HG03175 (cell line): ENCODE measurements at regions not wholly inside any gene's neighbourhood (a gene's known extent, or its start where the extent isn't known, plus 50 kb on each side); places are given as distances from the start of the nearest gene placed in this dataset.
"Not testable (repeated sequence)": the region's sequence is repeated elsewhere in the genome, so short reads cannot be mapped to it uniquely, and the experiment has no call there.

ENCODE experiments used
- ATAC-seq: cut with Tn5 transposase; IDR thresholded peaks from one replicate; pipeline ENCODE4 v1.9.1; 2021; ENCODE audit warnings: mild to moderate bottlenecking, moderate library complexity; ENCODE audit not compliant: unreplicated experiment

DNA sequence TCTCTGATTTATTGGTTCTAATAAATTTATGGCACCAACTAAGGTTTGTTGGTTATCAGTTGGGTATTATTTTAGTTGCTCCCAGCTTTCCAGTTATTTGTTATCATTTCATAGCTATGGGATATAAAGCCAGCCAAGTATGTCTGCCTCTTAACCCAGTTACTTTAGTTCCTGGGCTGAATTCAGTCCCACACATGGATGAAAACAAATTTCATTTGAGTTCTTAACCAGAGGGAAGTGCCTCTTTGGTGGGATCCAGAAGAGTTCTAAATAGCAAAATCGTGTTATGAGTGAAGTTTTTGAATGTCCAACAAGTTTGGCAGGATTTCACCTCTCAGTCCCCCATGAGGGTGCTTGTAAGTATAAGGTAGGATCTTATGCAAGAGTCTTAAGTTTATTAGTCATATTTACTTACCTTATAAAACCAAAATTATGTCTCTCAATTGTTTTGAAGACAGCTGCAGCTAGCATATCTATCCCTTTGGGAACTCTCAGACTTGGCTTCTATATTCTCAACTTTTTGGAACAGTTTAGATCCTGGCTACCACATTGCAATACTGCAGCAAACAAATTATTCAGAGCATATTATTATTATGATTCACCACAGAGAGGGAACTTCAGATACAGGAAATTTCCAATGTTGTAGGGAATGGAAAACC is 683.6 kb downstream of the BCKDHB start:
- ATAC-seq = no peak

DNA sequence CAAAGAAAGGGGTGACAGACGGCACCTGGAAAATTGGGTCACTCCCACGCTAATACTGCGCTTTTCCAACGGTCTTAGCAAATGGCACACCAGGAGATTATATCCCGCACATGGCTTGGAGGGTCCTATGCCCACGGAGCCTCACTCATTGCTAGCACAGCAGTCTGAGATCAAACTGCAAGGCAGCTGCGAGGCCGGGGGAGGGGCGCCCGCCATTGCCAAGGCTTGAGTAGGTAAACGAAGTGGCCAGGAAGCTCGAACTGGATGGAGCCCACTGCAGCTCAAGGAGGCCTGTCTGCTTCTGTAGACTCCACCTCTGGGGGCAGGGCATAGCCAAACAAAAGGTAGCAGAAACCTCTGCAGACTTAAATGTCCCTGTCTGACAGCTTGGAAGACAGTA is 676.8 kb downstream of the BCKDHB start:
- ATAC-seq = not testable (repeated sequence)

DNA sequence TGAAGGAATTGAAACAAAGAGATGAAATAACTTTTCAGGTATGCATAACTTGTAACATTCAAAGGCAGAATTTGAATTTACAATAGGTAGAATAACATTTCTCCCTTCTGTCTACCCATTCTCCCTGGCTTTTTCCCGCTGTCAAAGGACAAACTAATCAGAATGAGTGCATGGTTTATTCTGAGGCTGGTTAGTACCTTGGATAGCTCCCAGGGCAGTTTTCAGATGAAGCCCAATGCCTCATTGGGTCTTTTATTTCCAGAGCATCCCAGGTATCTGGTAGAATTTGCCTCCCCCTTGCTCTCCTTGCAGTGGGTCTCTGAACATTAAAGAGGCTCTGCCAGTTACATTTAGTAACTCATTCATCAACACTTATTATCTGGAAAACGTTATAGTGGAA is 665.5 kb downstream of the BCKDHB start:
- ATAC-seq = no peak

DNA sequence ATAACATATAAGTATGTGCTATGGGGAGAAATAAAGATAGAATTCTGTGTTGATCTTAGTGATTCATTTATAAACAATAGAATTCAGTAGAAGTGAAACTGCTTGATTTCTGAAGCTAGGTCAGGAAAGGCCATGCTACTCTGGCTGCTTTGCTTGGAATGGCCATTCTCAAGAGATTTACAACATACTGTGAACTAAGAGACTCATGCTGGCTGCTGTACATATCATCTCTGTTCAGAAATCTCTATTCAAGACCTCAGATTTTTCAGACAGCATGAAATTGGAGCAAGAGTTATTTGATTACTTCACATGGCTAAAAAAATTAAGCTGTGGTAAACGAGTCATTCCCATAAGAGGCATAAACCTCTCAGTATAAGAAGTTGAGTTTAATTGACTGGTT is 662.6 kb downstream of the BCKDHB start:
- ATAC-seq = no peak

DNA sequence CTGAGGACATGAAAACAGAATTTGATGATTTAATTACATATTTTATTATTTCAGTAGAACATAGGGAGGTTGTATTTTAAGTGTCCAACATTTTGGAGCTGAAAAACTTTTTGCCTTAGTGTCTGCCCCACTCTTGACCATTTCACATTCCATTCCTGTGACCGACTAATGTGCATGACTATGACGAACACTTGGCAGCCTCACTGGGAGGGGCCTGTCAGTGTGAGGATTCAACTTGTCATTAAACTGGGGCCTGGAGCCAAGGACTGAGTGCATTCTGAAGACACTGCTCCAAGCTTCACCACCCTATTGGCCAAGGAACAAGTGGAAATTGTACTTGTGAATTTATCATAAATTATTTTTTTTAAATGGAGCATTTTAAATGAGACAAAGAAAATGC is 661.3 kb downstream of the BCKDHB start:
- no peak for ATAC-seq

DNA sequence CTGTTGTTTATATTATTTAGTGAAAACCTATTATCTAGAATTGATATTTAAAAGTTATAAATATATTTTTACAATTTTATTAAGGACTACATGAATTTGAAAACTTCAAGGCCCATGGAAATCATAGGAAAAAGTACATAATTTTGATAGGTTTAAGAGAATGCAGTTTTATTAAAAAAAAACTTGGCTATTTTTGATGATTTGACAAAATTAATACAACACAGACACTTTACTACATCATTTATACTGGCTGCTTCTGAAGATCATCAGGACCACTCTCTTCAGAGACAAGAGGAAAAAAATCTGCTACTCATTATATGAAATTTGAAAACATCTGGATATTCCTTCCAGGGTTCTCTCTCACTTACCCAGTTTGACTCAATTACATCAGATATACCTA is 637.7 kb downstream of the BCKDHB start:
- ATAC-seq = no peak

DNA sequence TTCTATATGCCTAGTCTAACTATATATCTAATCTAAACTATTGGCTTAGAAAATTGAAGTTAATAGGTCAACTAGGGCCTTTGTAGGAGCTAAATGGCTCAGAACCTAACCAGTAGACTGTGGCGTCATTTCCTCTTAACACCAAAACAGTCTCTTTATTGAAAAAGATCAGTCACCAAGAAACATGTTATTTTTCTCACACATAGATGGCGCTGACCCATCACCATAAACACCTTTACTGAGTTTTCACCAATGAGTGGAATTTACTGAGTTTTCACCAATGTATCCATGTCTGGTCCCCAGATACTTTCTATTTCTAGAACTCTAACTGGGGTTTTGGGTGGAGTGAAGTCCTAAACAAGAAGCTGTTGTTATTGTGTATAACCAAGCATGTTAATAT is 636.0 kb downstream of the BCKDHB start:
- ATAC-seq = no peak

DNA sequence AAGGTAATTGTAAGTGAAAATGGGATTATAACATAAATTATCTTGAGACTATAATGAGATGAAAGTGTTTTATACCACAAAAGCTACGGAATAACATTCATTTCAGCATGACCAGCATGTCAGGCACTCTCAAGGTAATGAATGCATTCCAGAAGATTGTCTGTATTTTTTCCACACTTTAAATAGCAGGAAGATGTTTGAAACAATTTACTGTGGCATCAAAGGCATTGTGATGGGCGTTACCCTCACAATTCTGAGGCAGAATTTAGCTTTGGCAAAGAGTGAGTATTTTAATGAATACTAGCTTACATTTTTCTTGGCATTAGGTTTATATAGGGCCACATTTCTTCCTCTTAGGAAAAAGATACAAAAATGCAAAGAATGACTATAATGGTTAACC is 627.2 kb downstream of the BCKDHB start:
- no peak for ATAC-seq

DNA sequence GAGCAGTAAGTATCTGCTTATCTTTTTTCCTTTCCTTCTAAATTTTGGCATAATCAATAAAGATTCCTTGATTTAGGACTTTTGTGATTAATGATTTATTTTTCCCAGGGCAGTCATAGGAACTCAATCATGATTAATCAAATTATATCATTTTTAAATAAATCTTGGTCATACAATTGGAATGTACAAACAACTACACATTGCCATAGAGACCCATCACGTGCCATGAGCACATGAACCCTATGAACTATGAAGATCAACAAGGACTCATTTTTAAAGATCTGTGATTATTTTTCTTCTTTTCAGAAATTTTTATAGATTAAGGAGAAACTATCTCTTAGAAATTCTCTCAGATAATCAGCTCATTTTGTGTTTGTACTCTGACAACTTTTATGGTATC is 622.4 kb downstream of the BCKDHB start:
- ATAC-seq = no peak

DNA sequence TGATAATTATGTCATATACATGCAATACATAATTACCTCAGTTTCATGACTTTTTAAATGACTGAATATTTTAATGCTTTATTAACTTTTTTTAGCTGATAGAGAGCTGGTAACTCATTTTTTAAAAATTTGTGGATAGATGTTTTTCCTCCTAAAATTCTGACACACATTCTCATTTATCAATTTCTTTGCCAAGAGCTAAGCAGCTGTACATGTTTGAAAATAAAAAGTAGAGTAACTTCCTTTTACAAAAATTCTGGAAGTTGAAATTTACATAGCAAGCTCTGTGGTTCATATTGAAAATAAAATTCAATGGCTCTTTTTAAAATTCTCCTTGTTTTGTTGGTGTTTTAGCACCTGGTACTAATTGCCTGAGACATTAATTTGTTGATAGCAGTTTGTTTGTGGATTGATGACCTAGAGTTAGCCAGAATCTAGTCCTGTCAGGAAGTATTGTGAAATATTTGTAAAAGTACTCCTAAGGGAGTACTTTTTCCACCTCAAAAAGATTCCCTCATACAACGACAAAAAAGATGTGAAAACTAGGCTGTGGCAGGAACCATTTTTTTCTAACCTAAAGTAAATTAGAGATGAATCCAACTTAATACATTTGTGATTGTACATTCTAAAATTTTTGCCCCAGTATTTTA is 621.8 kb downstream of the BCKDHB start:
- no peak for ATAC-seq

DNA sequence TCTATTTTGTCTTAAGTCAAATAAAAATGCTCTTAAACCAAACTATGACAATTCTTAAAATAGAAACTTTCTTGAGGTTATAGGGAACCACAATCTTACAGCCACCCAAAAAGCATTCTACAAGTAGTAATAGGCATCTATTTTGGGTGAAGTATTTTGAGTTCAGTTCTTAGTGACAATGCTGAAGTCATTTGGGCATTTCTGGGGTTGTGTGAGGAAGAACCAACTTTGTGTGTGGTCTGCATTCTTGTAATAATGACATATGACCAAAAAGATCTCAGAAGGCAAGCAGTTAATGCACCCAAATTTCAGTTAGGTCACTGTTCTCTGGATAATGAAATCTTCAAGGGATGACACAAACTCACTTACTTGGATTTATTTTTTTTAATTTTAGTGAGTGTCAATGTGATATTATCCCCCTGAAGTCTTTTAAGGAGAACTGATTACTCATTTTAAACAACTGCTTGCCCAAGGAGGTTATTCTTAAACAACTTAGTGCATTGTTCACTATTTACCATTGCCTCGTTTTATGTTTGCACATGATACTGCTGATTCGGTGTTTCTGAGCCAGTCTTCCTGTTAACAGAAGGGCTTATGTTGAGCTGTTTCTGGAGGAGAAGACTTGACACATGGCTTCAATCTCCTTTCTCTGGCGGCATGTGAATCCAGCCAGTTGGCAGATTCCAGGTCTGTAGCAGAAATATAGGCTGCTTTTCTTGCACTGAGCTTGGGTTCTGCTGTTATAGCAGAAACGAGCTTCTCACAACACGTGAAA is 618.9 kb downstream of the BCKDHB start:
- no peak for ATAC-seq

DNA sequence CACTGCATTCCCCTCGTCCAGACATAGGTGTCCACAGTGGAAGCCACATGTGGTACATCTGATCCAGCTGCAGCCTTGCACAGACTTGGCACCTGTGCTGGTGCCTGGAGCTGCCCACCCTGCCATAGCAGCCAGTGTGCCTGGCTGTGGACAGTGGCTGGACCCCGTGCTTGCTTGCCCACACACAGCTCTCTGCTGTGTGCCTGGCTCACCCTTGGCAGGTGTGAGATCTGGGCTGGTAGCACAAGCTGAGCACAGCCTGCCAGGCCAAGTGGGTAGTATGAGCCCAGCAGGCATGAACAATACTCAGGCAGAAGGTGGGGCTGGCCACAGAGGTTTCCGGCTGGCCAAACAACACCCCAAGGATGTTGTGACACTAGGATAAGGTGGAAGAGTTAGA is 614.4 kb downstream of the BCKDHB start:
- ATAC-seq = no peak

DNA sequence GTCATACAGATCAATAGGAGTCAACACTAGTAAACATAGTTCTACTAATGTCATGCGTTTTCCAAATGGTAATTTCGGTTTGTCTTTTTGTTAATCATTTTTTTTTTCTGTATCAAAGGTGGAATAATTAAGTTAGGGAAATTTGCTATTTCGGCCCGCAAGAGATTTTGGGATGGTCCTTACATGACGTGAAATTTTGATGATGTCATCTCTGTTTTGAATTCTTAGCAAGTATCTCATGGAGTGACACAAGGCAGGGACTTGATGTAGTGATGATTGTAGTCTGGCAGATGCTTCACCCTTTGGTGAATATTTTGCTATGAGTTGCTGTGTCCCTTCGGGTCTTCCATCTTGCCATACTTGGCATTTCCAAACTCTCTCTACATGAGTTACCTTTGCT is 608.0 kb downstream of the BCKDHB start:
- no peak for ATAC-seq

DNA sequence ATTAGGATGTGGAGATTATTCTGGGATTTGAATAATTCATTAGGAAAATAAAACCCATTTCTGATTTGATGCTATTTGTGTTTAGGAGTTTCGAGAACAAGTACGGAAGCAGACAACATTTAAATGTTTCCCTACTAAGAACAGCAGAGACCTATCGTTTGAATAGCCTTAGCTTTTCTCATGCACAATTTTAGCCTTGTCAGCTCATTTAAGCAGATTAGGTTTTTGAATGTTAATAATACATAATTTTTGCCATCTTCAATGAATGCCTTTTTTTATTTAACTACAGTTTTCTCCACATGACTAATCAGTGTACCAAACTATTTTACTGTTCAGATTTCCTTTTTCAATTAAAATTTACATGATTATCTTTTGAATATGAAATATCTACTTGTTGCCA is 592.0 kb downstream of the BCKDHB start:
- ATAC-seq = no peak

DNA sequence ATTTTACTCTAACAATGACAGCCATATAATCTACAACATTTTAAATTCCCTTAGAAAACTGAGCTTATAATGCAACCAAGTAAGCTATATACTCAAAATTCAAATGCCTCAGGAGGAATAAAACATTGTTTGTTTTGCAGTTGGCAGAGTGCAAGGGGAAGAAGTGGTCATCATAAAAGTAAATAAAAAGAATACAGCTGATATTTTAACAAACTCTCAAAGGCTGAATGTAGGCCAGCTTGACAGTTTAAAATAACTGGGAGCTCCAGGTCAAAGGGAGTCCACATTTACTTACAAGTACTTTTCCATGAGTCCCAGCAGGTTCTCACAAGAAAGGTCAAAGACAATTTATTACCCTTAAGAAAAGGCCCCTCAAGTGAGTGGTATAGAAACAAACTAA is 589.8 kb downstream of the BCKDHB start:
- ATAC-seq = no peak

DNA sequence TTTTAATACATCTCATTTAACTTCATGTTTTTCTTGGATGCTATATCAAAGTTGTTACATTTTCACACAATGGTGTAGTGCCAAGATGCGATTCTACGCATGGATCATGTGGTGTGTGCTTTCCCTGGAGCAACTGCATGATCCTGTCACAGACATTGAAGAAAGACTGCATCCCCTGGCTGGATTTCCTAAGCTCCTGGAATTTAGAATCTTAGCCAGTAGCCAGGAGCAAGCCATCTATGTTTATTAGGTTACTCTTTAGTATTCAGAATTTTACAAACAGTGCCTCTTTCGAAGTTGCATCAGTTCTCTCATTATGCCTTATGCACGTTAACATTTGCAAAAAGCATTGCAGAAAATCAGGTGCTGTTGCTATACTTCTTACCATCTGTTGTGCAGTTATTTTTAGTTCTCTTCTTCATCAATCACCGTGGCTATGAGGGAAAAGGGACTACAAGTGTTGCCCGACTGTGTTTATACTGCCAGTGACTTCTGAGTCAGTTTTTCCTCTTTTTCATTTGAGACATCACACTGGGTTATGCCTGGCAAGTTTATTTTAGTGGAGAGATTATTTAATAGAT is 584.2 kb downstream of the BCKDHB start:
- ATAC-seq = no peak

DNA sequence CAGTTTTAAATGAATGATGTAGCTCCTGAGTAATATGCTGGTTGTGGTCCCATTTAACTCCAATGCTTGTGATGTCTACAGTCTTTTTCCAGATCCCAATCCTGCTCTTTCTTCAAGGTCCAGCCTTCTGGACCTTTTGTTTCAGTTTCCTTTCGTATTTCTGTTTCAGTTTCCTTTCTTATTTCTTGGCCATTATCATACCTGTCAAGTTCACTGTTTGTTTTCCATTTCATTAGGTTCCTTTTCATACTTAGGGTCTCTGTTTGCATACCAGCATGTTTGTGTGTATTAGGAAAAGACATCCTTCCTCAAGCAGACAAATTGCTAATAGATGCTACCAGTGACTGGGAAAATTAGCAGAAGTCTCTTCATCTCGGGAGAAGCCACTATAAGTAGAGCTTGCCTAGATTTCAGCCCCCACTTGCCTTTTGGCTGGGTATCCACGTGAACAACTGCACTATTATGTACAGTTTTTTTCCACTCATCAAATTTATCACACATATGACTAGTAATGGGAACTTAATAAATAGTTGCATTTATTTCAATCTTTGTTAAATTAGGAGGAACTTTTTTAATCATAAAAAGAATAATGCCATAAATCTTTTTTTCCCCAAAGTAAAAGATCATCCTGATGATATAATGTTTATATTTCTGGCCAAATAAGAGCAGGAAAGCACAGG is 583.4 kb downstream of the BCKDHB start:
- no peak for ATAC-seq

DNA sequence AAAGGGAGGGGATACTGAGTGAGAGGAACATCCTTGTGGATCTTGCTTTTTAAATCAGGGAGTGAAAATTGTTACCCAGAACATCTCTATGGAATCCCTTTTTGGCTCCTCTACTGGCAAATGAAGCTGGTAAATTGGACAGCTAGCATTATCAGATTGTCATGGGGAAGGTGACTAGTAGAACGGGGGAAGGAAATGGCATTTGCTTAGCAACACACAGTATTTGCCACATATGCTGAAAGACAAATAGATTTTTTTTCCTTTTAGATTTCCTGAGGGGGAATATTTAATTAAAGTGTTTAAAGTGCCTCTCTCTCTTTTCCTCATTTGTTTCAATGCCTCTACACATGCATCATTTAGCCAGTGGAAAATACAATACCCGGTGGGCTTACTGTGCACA is 573.5 kb downstream of the BCKDHB start:
- ATAC-seq = no peak

DNA sequence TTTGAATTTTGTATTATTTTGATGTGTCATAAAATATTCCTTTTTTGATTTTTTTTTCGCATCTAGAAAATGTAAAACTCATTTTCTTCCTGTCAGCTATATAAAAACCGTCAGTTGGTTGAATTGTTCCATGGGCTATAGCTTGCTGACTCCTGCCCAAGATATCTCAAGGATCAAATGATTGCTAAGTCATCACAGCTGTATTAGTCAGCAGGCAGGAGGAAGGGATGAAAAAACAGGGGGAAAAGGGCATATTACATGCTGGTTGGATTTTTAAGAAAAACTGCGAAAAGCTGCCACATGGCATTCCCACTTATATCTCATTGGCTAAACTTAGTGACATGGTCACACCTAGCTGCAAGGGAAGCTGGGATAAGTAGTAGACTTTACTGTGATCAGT is 569.9 kb downstream of the BCKDHB start:
- no peak for ATAC-seq

DNA sequence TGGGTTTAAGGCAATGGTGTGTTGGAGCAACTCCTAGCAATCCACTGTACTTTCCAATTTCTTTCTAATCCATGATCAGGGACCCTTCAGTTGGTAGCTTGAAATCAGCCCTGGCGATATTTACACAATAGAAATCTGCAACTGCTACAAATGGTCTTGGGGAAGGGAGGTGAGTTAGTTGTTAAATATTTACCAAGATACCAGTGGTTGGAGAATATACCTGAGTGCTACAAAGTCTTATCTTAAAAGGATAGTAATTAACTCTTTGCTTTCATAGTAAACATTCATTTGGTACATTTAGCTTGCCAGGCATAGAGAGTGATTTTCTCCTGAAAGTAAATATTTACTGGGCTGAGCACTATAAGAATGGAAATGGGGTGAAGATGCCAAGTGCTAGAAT is 568.2 kb downstream of the BCKDHB start:
- no peak for ATAC-seq

DNA sequence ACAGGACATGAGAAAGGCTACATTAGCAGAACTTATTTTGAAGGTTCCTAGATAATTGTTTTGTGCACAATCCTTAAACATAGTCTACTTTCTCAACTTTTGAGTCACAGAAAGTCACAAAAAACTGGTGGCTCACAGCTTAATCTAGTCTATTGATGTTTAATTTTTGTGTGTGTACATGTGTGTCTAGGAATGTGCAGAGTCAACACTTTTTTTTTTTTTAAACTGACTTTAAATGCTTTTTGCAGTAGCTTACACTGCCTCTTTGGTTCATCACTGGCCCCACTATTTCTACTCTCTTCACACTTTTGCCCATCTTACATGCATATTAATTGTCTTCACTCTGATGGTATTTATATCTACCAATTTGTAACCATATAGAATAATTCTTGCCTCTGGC is 566.9 kb downstream of the BCKDHB start:
- ATAC-seq = no peak
